WTC11 (cell line): ENCODE measurements at regions not wholly inside any gene's neighbourhood (a gene's known extent, or its start where the extent isn't known, plus 50 kb on each side); places are given as distances from the start of the nearest gene placed in this dataset.

Experiments used
- CTCF ChIP-seq: fragments of 200-600 bp; IDR thresholded peaks from 2 replicates; pipeline ENCODE4 v1.8.0; 2022; ENCODE audit warnings: antibody characterized with exemption
- E2F1 ChIP-seq: sonication (generic); formaldehyde crosslinking; IDR thresholded peaks from 2 replicates; pipeline ENCODE4 v1.8.0; 2022; ENCODE audit warnings: mild to moderate bottlenecking, missing genetic modification reagents
- E2F4 ChIP-seq: sonication (generic); formaldehyde crosslinking; IDR thresholded peaks from 2 replicates; pipeline ENCODE4 v1.8.1; 2022; ENCODE audit warnings: low read depth, mild to moderate bottlenecking, moderate library complexity, missing genetic modification reagents, borderline replicate concordance
- HMGXB4 ChIP-seq: sonication (generic); formaldehyde crosslinking; IDR thresholded peaks from 2 replicates; pipeline ENCODE4 v1.8.1; 2023; ENCODE audit warnings: mild to moderate bottlenecking, moderate library complexity, missing genetic modification reagents
- IRF2 ChIP-seq: sonication (generic); formaldehyde crosslinking; IDR thresholded peaks from 2 replicates; pipeline ENCODE4 v1.8.0; 2022; ENCODE audit warnings: low read depth, missing genetic modification reagents, borderline replicate concordance
- MAX ChIP-seq: sonication (generic); formaldehyde crosslinking; IDR thresholded peaks from 2 replicates; pipeline ENCODE4 v1.8.0; 2022; ENCODE audit warnings: mild to moderate bottlenecking, missing genetic modification reagents
- NR3C1 ChIP-seq: sonication (generic); formaldehyde crosslinking; conservative IDR thresholded peaks from 2 replicates; pipeline ENCODE4 v1.8.1; 2023; ENCODE audit warnings: low read depth, mild to moderate bottlenecking, missing genetic modification reagents
- PRDM15 ChIP-seq: sonication (generic); formaldehyde crosslinking; IDR thresholded peaks from 2 replicates; pipeline ENCODE4 v1.8.0; 2022; ENCODE audit warnings: missing genetic modification reagents
- ZNF396 ChIP-seq: fragments of 250-450 bp; sonication (Bioruptor Pico); IDR thresholded peaks from 2 replicates; pipeline ENCODE4 v1.8.0; 2021; ENCODE audit warnings: mild to moderate bottlenecking, moderate library complexity, borderline replicate concordance

- TF ChIP-seq MAX (CRISPR knock-in tag) (no peak), E2F1 (CRISPR knock-in tag) (no peak), NR3C1 (no peak), HMGXB4 (no peak), IRF2 (CRISPR knock-in tag) (no peak), E2F4 (no peak), ZNF396 (no peak), PRDM15 (CRISPR knock-in tag) (no peak), CTCF (no peak)
Observed at GRCh38 chr2:11101430-11101829, 53.8 kb upstream of the SLC66A3 start.
